GM21390 (cell line): ENCODE measurements at regions not wholly inside any gene's neighbourhood (a gene's known extent, or its start where the extent isn't known, plus 50 kb on each side); places are given as distances from the start of the nearest gene placed in this dataset.

ENCODE experiments used
- ATAC-seq: cut with Tn5 transposase; IDR thresholded peaks from one replicate; pipeline ENCODE4 v1.9.1; 2021; ENCODE audit not compliant: unreplicated experiment

- ATAC-seq: no peak
Measured at GRCh38 chr3:804211-804610, 288.6 kb upstream of the CNTN6 start.

GRCh38 chr3:805326-805725, 287.5 kb upstream of the CNTN6 start:
- ATAC-seq: no peak

- ATAC-seq: no peak
Measured at GRCh38 chr3:806006-806405, 286.8 kb upstream of the CNTN6 start.

GRCh38 chr3:816605-817004, 276.2 kb upstream of the CNTN6 start:
- ATAC-seq: no peak

GRCh38 chr3:834679-835078, 258.1 kb upstream of the CNTN6 start:
- no peak for ATAC-seq

- no peak for ATAC-seq
Measured at GRCh38 chr3:835096-835495, 257.7 kb upstream of the CNTN6 start.

GRCh38 chr3:839981-840380, 252.8 kb upstream of the CNTN6 start:
- ATAC-seq: no peak

- ATAC-seq: no peak
Measured at GRCh38 chr3:851098-851790, 241.6 kb upstream of the CNTN6 start.

GRCh38 chr3:852033-852432, 240.8 kb upstream of the CNTN6 start:
- no peak for ATAC-seq

GRCh38 chr3:853489-853888, 239.3 kb upstream of the CNTN6 start:
- ATAC-seq: no peak

GRCh38 chr3:859135-859534, 233.7 kb upstream of the CNTN6 start:
- no peak for ATAC-seq

GRCh38 chr3:861721-862120, 231.1 kb upstream of the CNTN6 start:
- ATAC-seq: no peak

- no peak for ATAC-seq
Measured at GRCh38 chr3:869269-869668, 223.6 kb upstream of the CNTN6 start.

GRCh38 chr3:869734-870133, 223.1 kb upstream of the CNTN6 start:
- ATAC-seq: no peak

GRCh38 chr3:871651-872050, 221.2 kb upstream of the CNTN6 start:
- no peak for ATAC-seq

GRCh38 chr3:877001-877400, 215.8 kb upstream of the CNTN6 start:
- ATAC-seq: no peak

- no peak for ATAC-seq
Measured at GRCh38 chr3:878746-879145, 214.1 kb upstream of the CNTN6 start.

GRCh38 chr3:880371-880770, 212.5 kb upstream of the CNTN6 start:
- ATAC-seq: no peak

GRCh38 chr3:882533-882932, 210.3 kb upstream of the CNTN6 start:
- no peak for ATAC-seq

- peak; percentile 82 for ATAC-seq
Measured at GRCh38 chr3:901953-902778, 190.7 kb upstream of the CNTN6 start.

- no peak for ATAC-seq
Measured at GRCh38 chr3:905217-905616, 187.6 kb upstream of the CNTN6 start.

- ATAC-seq: no peak
Measured at GRCh38 chr3:906739-907138, 186.1 kb upstream of the CNTN6 start.

- no peak for ATAC-seq
Measured at GRCh38 chr3:908839-909238, 184.0 kb upstream of the CNTN6 start.
